IMR-90 (cell line): ENCODE measurements at regions not wholly inside any gene's neighbourhood (a gene's known extent, or its start where the extent isn't known, plus 50 kb on each side); places are given as distances from the start of the nearest gene placed in this dataset.

Experiments used
- ATAC-seq: fragments of 200-7000 bp; cut with Tn5 transposase; 2 replicates; pipeline ENCODE4 v1.9.1; 2020; ENCODE audit warnings: low read depth, mild to moderate bottlenecking, moderate library complexity
- BruUV-seq: library from RNA; stranded (reverse); fragments of 400-500 nt; replicated peaks from 2 replicates; lab custom pipeline; 2021; lab: Mats Ljungman, UMichigan
- CTCF ChIA-PET: fragments of 300-600 bp; formaldehyde crosslinking; extraction: SDS; loops from one replicate; lab custom pipeline; 2021; ENCODE audit warnings: antibody characterized with exemption; lab: Yijun Ruan, JAX
- POLR2A ChIA-PET: fragments of 300-600 bp; sonication (Branson Sonifier 250); formaldehyde crosslinking; loops from one replicate; lab custom pipeline; 2022; ENCODE audit warnings: antibody characterized with exemption; ENCODE audit not compliant: unreplicated experiment; lab: Charles Lee
- DNase-seq: peaks from one replicate; pipeline ENCODE4 v3.0.0; 2013
- H2AFZ ChIP-seq: replicated peaks from 2 replicates; pipeline ENCODE3; 2013; ENCODE audit warnings: low read length, mild to moderate bottlenecking; ENCODE audit not compliant: poor library complexity
- H2AK5ac ChIP-seq: 2 replicates; pipeline ENCODE4 v1.6.1; 2013; ENCODE audit warnings: low read depth, low read length, inconsistent platforms
- H2AK9ac ChIP-seq: replicated peaks from 2 replicates; pipeline ENCODE3; 2013; ENCODE audit warnings: mild to moderate bottlenecking, low read depth, low read length, moderate library complexity; ENCODE audit not compliant: poor library complexity
- H2BK120ac ChIP-seq: 2 replicates; pipeline ENCODE4 v1.6.1; 2013; ENCODE audit warnings: low read depth, low read length, inconsistent platforms
- H2BK15ac ChIP-seq: 3 replicates; pipeline ENCODE4 v1.6.1; 2013; ENCODE audit warnings: low read depth, low read length, inconsistent platforms
- H2BK20ac ChIP-seq: 2 replicates; pipeline ENCODE4 v1.6.1; 2013; ENCODE audit warnings: low read depth, mild to moderate bottlenecking, inconsistent platforms, low read length, moderate library complexity
- H2BK5ac ChIP-seq: 2 replicates; pipeline ENCODE4 v1.6.1; 2013; ENCODE audit warnings: mild to moderate bottlenecking, low read depth, low read length, inconsistent platforms; ENCODE audit not compliant: poor library complexity, severe bottlenecking
- H3K14ac ChIP-seq: replicated peaks from 2 replicates; pipeline ENCODE4 v1.6.1; 2013; ENCODE audit warnings: low read depth, low read length, inconsistent platforms
- H3K18ac ChIP-seq: 2 replicates; pipeline ENCODE4 v1.6.1; 2013; ENCODE audit warnings: low read depth, low read length, control low read depth
- H3K23ac ChIP-seq: 2 replicates; pipeline ENCODE4 v1.6.1; 2013; ENCODE audit warnings: low read depth, low read length, inconsistent platforms
- H3K27ac ChIP-seq: 2 replicates; pipeline ENCODE4 v1.5.1; 2013; ENCODE audit warnings: mild to moderate bottlenecking, control low read depth, low read length; ENCODE audit not compliant: insufficient read depth
- H3K27me3 ChIP-seq: 2 replicates; pipeline ENCODE4 v1.6.1; 2013; ENCODE audit warnings: low read length; ENCODE audit not compliant: control insufficient read depth, insufficient read depth
- H3K36me3 ChIP-seq: 2 replicates; pipeline ENCODE4 v1.6.1; 2013; ENCODE audit warnings: low read length, mixed read lengths; ENCODE audit not compliant: control insufficient read depth, insufficient read depth
- H3K4ac ChIP-seq: 2 replicates; pipeline ENCODE4 v1.6.1; 2013; ENCODE audit warnings: low read depth, low read length, inconsistent platforms
- H3K4me1 ChIP-seq: 2 replicates; pipeline ENCODE4 v1.6.1; 2013; ENCODE audit warnings: low read length, mixed read lengths; ENCODE audit not compliant: control insufficient read depth, insufficient read depth
- H3K4me2 ChIP-seq: 2 replicates; pipeline ENCODE4 v1.6.1; 2013; ENCODE audit warnings: low read depth, mild to moderate bottlenecking, control low read depth, low read length, moderate library complexity
- H3K4me3 ChIP-seq: 2 replicates; pipeline ENCODE4 v1.5.1; 2013; ENCODE audit warnings: low read depth, mild to moderate bottlenecking, control low read depth, low read length, moderate library complexity; ENCODE audit not compliant: insufficient read depth
- H3K56ac ChIP-seq: 2 replicates; pipeline ENCODE4 v1.6.1; 2013; ENCODE audit warnings: low read length, inconsistent platforms; ENCODE audit not compliant: insufficient read depth; ENCODE audit errors: extremely low read depth
- H3K79me1 ChIP-seq, 2 experiments: 2 replicates each; pipeline ENCODE4 v1.6.1; 2013; ENCODE audit warnings: low read length in 2 of 2, inconsistent platforms in 1 of 2, low read depth in 1 of 2
- H3K9ac ChIP-seq: 2 replicates; pipeline ENCODE4 v1.6.1; 2013; ENCODE audit warnings: low read depth, low read length, control low read depth
- H3K9me1 ChIP-seq: 2 replicates; pipeline ENCODE4 v1.6.1; 2013; ENCODE audit warnings: low read length, inconsistent platforms; ENCODE audit not compliant: insufficient read depth
- H3K9me3 ChIP-seq: 2 replicates; pipeline ENCODE4 v1.6.1; 2013; ENCODE audit warnings: low read length; ENCODE audit not compliant: control insufficient read depth, insufficient read depth
- H4K20me1 ChIP-seq: 2 replicates; pipeline ENCODE4 v1.6.1; 2013; ENCODE audit warnings: low read length, inconsistent platforms; ENCODE audit not compliant: insufficient read depth
- H4K5ac ChIP-seq: 2 replicates; pipeline ENCODE4 v1.6.1; 2013; ENCODE audit warnings: mild to moderate bottlenecking, low read depth, low read length, control low read depth
- H4K8ac ChIP-seq, 2 experiments: 2 replicates each; pipeline ENCODE4 v1.6.1; 2013; ENCODE audit warnings: low read depth in 2 of 2, low read length in 2 of 2, control low read depth in 1 of 2, inconsistent platforms in 1 of 2
- H4K91ac ChIP-seq: 2 replicates; pipeline ENCODE4 v1.6.1; 2013; ENCODE audit warnings: low read depth, low read length, inconsistent platforms; ENCODE audit not compliant: insufficient read depth
- CEBPB ChIP-seq: IDR thresholded peaks from 2 replicates; pipeline ENCODE4 v1.6.1; 2012; ENCODE audit warnings: low read depth, low read length, improper control_type of control experiment
- ELK1 ChIP-seq: fragments of 150-350 bp; IDR thresholded peaks from 2 replicates; pipeline ENCODE4 v1.6.1; 2016; ENCODE audit warnings: low read depth, mild to moderate bottlenecking, low read length, moderate library complexity, borderline replicate concordance
- MAFK ChIP-seq: IDR thresholded peaks from 2 replicates; pipeline ENCODE4 v1.6.1; 2012; ENCODE audit warnings: low read depth, low read length, improper control_type of control experiment
- MAZ ChIP-seq: IDR thresholded peaks from 2 replicates; pipeline ENCODE4 v1.6.1; 2012; ENCODE audit warnings: low read depth, mild to moderate bottlenecking, low read length, improper control_type of control experiment, moderate library complexity, borderline replicate concordance
- NFE2L2 ChIP-seq: fragments of 150-350 bp; IDR thresholded peaks from 2 replicates; pipeline ENCODE4 v1.6.1; 2016; ENCODE audit warnings: low read depth, mild to moderate bottlenecking, low read length
- POLR2A ChIP-seq: IDR thresholded peaks from 2 replicates; pipeline ENCODE4 v1.6.1; 2012; ENCODE audit warnings: mild to moderate bottlenecking, low read depth, low read length
- RAD21 ChIP-seq: IDR thresholded peaks from 2 replicates; pipeline ENCODE4 v1.6.1; 2012; ENCODE audit warnings: low read length, improper control_type of control experiment
- WGBS, 2 experiments: methylation state at CpG; one replicate each; pipeline versions ENCODE4 v1.1.5 to v1.1.7; 2013; ENCODE audit warnings: missing lambda C conversion rate in 2 of 2; ENCODE audit not compliant: insufficient read length in 1 of 2; ENCODE audit errors: extremely low coverage in 2 of 2; 5-methylcytosine and 5-hydroxymethylcytosine counted together
- dilution Hi-C: fragments of 300-500 bp; cut with HindIII; formaldehyde crosslinking; loops from one replicate; pipeline ENCODE4 v1.14.3; 2018; ENCODE audit warnings: low sequenced_read_pairs; ENCODE audit not compliant: unreplicated experiment
- in situ Hi-C: fragments of 300-500 bp; cut with MboI; formaldehyde crosslinking; loops from 3 replicates; pipeline ENCODE4 v1.14.3; 2019; ENCODE audit warnings: low sequenced_read_pairs, inconsistent platforms, mixed read lengths
- intact Hi-C: fragments of 100-400 bp; cut with micrococcal nuclease; formaldehyde crosslinking; loops from 2 replicates; pipeline ENCODE4 v1.10.0; 2022

- Histone ChIP-seq H3K9me1 (no peaks in the 10 kb centered on the region), H3K79me1 (no peaks in the 10 kb centered on the region), H3K9ac (no peak overlapping the region), H2AK5ac (no peak overlapping the region), H4K91ac (no peak overlapping the region), H3K18ac (no peak overlapping the region), H4K8ac (no peak overlapping the region), H3K27ac (no peak overlapping the region), H3K27me3 (no peaks in the 10 kb centered on the region), H3K14ac (no peak overlapping the region), H2BK120ac (no peak overlapping the region), H3K4ac (no peak overlapping the region), H2BK5ac (no peak overlapping the region), H2AK9ac (no peak overlapping the region), H4K20me1 (no peaks in the 10 kb centered on the region), H4K5ac (no peak overlapping the region), H3K4me3 (no peak overlapping the region), H3K4me2 (no peak overlapping the region), H2BK15ac (no peak overlapping the region), H3K4me1 (no peaks in the 10 kb centered on the region), H3K23ac (no peak overlapping the region), H3K9me3 (peaks cover 17% of the 10 kb centered on the region; the same call in 1 of the 2 replicates), H3K56ac (no peak overlapping the region), H2AFZ (no peak overlapping the region), H3K36me3 (no peaks in the 10 kb centered on the region), H2BK20ac (no peak overlapping the region)
- ATAC-seq (no peak), DNase-seq (no peak)
- in situ Hi-C loops (no loop called here), intact Hi-C loops (no loop called here), dilution Hi-C loops (no loop called here)
- no CpG with 5 or more reads among the region's 2 CpGs for WGBS, 2 experiments
- TF ChIP-seq MAZ = no peak
- no peak for TF ChIP-seq RAD21
- TF ChIP-seq POLR2A = no peak
- TF ChIP-seq MAFK = no peak
- TF ChIP-seq NFE2L2 = no peak
- no peak for TF ChIP-seq CEBPB
- no peak for TF ChIP-seq ELK1
- ChIA-PET CTCF (no interaction called here), POLR2A (no interaction called here)
- BruUV-seq = no TSS peak
Observed at GRCh38 chr20:22268675-22269074, 315.7 kb downstream of the FOXA2 start.
